Gastroesophageal sphincter (tissue), 3 donors: ENCODE measurements at regions not wholly inside any gene's neighbourhood (a gene's known extent, or its start where the extent isn't known, plus 50 kb on each side); places are given as distances from the start of the nearest gene placed in this dataset.

Source experiments
- POLR2A ChIP-seq, 2 donors: fragments of 450-650 bp; IDR thresholded peaks; one replicate each; pipeline ENCODE4 v1.6.1; 2017; ENCODE audit warnings: antibody characterized with exemption in 2 of 2, mild to moderate bottlenecking in 2 of 2, moderate library complexity in 1 of 2
- POLR2AphosphoS5 ChIP-seq: sonication (generic); formaldehyde crosslinking; IDR thresholded peaks from one replicate; pipeline ENCODE4 v1.6.1; 2017; ENCODE audit warnings: antibody characterized with exemption
- TF ChIP-seq, protein P1 (sequence below), 4 experiments: fragments of 200-600 bp in 2 of 4; fragments of 450-650 bp in 2 of 4; sonication (generic) in 1 of 4; IDR thresholded peaks; one replicate each; pipeline ENCODE4 v1.5.1; 2017 to 2019; ENCODE audit warnings: antibody characterized with exemption in 4 of 4, mild to moderate bottlenecking in 2 of 4, moderate library complexity in 2 of 4

DNA sequence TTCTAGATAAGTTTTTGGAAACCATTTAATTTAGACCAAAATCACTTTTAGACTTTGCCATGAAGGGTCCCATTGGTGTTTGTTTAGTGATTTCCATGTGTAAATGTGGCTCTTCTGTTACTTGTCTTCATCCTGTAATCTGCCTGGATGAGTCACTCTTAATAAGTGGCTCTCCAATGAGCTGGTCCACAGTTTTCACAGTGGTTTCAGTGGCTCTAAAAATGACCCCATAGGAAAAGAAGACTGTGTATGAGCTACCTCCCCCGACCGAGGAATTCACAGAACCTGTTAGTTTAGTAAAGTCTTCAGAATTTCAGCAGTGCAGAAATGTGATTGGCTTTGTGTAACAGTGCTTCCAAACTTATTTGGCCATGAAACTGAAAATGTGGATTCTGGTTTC is 492.0 kb upstream of the MARCKS start:
- TF ChIP-seq, protein P1, sequence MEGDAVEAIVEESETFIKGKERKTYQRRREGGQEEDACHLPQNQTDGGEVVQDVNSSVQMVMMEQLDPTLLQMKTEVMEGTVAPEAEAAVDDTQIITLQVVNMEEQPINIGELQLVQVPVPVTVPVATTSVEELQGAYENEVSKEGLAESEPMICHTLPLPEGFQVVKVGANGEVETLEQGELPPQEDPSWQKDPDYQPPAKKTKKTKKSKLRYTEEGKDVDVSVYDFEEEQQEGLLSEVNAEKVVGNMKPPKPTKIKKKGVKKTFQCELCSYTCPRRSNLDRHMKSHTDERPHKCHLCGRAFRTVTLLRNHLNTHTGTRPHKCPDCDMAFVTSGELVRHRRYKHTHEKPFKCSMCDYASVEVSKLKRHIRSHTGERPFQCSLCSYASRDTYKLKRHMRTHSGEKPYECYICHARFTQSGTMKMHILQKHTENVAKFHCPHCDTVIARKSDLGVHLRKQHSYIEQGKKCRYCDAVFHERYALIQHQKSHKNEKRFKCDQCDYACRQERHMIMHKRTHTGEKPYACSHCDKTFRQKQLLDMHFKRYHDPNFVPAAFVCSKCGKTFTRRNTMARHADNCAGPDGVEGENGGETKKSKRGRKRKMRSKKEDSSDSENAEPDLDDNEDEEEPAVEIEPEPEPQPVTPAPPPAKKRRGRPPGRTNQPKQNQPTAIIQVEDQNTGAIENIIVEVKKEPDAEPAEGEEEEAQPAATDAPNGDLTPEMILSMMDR (IDR thresholded peaks at IDR 0.05) = no peak
- TF ChIP-seq POLR2A (IDR thresholded peaks at IDR 0.05) (no peak), POLR2AphosphoS5 (no peak)
